ENCODE measurements at regions not wholly inside any gene's neighbourhood (a gene's known extent, or its start where the extent isn't known, plus 50 kb on each side); places are given as distances from the start of the nearest gene placed in this dataset.

DNA sequence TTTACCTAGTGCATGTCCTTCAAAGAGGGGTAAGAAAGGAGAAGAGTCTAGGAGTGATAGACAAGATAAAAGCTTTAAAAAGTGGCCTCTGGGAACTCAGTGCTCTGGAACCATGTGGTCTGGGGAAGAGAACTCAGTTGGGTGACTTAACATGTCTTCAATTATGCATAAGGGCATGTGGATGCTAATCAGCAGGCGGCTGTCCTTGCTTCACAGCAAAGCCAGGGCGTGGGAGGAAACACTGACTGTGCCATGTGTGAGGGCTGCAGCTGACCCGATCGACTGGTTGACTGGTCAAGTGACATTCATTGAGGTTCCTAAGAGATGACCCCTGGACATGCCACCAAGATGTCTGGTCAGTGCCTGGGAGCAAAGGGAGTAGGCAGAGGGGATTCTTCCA is 1053.8 kb downstream of the BCL11B start:
- TF ChIP-seq, protein P1, sequence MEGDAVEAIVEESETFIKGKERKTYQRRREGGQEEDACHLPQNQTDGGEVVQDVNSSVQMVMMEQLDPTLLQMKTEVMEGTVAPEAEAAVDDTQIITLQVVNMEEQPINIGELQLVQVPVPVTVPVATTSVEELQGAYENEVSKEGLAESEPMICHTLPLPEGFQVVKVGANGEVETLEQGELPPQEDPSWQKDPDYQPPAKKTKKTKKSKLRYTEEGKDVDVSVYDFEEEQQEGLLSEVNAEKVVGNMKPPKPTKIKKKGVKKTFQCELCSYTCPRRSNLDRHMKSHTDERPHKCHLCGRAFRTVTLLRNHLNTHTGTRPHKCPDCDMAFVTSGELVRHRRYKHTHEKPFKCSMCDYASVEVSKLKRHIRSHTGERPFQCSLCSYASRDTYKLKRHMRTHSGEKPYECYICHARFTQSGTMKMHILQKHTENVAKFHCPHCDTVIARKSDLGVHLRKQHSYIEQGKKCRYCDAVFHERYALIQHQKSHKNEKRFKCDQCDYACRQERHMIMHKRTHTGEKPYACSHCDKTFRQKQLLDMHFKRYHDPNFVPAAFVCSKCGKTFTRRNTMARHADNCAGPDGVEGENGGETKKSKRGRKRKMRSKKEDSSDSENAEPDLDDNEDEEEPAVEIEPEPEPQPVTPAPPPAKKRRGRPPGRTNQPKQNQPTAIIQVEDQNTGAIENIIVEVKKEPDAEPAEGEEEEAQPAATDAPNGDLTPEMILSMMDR (IDR thresholded peaks at IDR 0.05; ENCODE audit: extremely low read depth in 1 of 2, insufficient read depth in 1 of 2, low read depth in 1 of 2, low read length in 2 of 2), result no peak
- TF ChIP-seq POLR2AphosphoS5 (IDR thresholded peaks at IDR 0.05; ENCODE audit: insufficient read depth, low read depth, low read length) (no peak), POLR2A (IDR thresholded peaks at IDR 0.05; ENCODE audit: low read depth, low read length) (no peak), EZH2 (IDR thresholded peaks at IDR 0.05; ENCODE audit: borderline replicate concordance, low read depth, low read length, severe bottlenecking) (no peak), JUN (IDR thresholded peaks at IDR 0.05; ENCODE audit: borderline replicate concordance, insufficient read depth, insufficient read length, low read depth) (no peak)
- TF ChIP-seq, protein P2, sequence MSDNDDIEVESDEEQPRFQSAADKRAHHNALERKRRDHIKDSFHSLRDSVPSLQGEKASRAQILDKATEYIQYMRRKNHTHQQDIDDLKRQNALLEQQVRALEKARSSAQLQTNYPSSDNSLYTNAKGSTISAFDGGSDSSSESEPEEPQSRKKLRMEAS (IDR thresholded peaks at IDR 0.05; ENCODE audit: insufficient read depth, insufficient read length), result no peak
